Loucy (cell line): ENCODE measurements at regions not wholly inside any gene's neighbourhood (a gene's known extent, or its start where the extent isn't known, plus 50 kb on each side); places are given as distances from the start of the nearest gene placed in this dataset.

Experiments
- EZH2phosphoT487 ChIP-seq: fragments of 200-600 bp; IDR thresholded peaks from 2 replicates; pipeline ENCODE4 v1.6.1; 2018; ENCODE audit warnings: antibody characterized with exemption, mild to moderate bottlenecking, moderate library complexity, borderline replicate concordance
- TF ChIP-seq, protein P1 (sequence below): fragments of 200-600 bp; sonication (generic); conservative IDR thresholded peaks from 2 replicates; pipeline ENCODE4 v1.5.1; 2014; ENCODE audit warnings: mild to moderate bottlenecking, antibody characterized with exemption, low read length

DNA sequence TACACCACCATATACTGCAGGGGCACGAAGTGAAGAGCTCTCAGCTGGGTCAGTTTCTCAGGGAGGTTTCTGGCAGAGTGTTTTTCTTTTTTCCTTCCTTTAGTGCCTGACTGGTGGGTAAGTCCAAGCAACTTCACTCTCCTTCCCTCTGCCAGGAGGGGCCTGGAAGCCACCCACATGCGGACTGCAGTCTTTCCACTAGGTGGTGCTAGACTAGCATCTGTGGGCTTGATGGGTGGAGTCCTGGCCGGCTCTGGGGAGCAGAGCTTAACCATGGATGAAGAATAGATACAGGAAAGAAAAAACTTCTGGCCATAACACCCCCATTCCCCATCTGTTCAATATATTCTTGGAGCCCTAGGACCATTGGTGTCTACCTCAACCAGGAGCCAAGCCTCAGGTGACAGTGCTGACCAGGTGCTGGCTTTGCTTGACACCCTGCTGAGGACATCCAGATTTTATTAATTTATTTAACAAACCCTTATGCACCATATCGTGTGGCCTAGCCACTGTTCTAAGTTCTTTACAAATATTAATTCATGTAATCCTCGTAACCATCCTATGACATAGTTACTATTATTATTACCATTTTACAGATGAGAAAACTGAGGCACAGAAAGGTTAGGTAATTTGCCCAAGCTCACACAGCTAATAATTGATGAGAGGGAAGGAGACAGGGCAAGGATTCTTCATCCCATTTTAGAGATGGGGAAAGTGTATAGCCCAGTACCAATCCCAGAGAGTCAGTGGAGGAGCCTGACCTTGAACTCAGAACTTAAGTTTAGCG lies 126.7 kb upstream of the CSF3R start:
- TF ChIP-seq, protein P1, sequence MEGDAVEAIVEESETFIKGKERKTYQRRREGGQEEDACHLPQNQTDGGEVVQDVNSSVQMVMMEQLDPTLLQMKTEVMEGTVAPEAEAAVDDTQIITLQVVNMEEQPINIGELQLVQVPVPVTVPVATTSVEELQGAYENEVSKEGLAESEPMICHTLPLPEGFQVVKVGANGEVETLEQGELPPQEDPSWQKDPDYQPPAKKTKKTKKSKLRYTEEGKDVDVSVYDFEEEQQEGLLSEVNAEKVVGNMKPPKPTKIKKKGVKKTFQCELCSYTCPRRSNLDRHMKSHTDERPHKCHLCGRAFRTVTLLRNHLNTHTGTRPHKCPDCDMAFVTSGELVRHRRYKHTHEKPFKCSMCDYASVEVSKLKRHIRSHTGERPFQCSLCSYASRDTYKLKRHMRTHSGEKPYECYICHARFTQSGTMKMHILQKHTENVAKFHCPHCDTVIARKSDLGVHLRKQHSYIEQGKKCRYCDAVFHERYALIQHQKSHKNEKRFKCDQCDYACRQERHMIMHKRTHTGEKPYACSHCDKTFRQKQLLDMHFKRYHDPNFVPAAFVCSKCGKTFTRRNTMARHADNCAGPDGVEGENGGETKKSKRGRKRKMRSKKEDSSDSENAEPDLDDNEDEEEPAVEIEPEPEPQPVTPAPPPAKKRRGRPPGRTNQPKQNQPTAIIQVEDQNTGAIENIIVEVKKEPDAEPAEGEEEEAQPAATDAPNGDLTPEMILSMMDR, result peak; percentile 98
- no peak for TF ChIP-seq EZH2phosphoT487
